ENCODE measurements at regions not wholly inside any gene's neighbourhood (a gene's known extent, or its start where the extent isn't known, plus 50 kb on each side); places are given as distances from the start of the nearest gene placed in this dataset.

GRCh38 chr1:79819140-79819539 is 812.6 kb upstream of the ADGRL4 start:
- no peaks in the 10 kb centered on the region for H4K20me1 ChIP-seq (ENCODE audit: insufficient read depth, low read length)
- TF ChIP-seq, protein P1, sequence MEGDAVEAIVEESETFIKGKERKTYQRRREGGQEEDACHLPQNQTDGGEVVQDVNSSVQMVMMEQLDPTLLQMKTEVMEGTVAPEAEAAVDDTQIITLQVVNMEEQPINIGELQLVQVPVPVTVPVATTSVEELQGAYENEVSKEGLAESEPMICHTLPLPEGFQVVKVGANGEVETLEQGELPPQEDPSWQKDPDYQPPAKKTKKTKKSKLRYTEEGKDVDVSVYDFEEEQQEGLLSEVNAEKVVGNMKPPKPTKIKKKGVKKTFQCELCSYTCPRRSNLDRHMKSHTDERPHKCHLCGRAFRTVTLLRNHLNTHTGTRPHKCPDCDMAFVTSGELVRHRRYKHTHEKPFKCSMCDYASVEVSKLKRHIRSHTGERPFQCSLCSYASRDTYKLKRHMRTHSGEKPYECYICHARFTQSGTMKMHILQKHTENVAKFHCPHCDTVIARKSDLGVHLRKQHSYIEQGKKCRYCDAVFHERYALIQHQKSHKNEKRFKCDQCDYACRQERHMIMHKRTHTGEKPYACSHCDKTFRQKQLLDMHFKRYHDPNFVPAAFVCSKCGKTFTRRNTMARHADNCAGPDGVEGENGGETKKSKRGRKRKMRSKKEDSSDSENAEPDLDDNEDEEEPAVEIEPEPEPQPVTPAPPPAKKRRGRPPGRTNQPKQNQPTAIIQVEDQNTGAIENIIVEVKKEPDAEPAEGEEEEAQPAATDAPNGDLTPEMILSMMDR (IDR thresholded peaks at IDR 0.05): no peak
- H3K9ac ChIP-seq (ENCODE audit: insufficient read depth, low read length, poor library complexity, severe bottlenecking): no peak overlapping the region
- Mint-ChIP-seq H3K27ac (no peak overlapping the region), H3K36me3 (no peaks in the 10 kb centered on the region), H3K9me3 (peaks cover 0 to 14% (median 5%) of the 10 kb centered on the region in 7 donors), H3K27me3 (ENCODE audit: low read depth in 3 of 3) (peaks cover 0 to 1% (median 0%) of the 10 kb centered on the region in 3 donors), H3K4me3 (no peak overlapping the region), H3K4me1 (no peaks in the 10 kb centered on the region)
- peaks cover 8 to 11% of the 10 kb centered on the region in 2 donors for H3K9me3 ChIP-seq (replicated peaks in 1 of 2; ENCODE audit: control insufficient read depth in 1 of 2, insufficient read depth in 1 of 2, low read length in 2 of 2)
- H3K36me3 ChIP-seq (replicated peaks in 1 of 2; ENCODE audit: control insufficient read depth in 1 of 2, insufficient read depth in 2 of 2, low read length in 2 of 2): no peaks in the 10 kb centered on the region
- H3K79me2 ChIP-seq (ENCODE audit: insufficient read depth, low read length): no peaks in the 10 kb centered on the region
- H3K4me1 ChIP-seq (ENCODE audit: control insufficient read depth in 1 of 2, insufficient read depth in 2 of 2, low read length in 2 of 2): no peaks in the 10 kb centered on the region
- H3K4me3 ChIP-seq (replicated peaks in 1 of 3; ENCODE audit: low read depth in 2 of 3, low read length in 3 of 3): no peak overlapping the region
- H3K27me3 ChIP-seq (ENCODE audit: control insufficient read depth in 2 of 2, insufficient read depth in 2 of 2, low read length in 2 of 2): no peaks in the 10 kb centered on the region
- H3K4me2 ChIP-seq (replicated peaks; ENCODE audit: extremely low read depth, low read length, poor library complexity, severe bottlenecking): no peak overlapping the region
- no CpG with 5 or more reads among the region's 3 CpGs for WGBS (ENCODE audit: insufficient coverage)
- intact Hi-C loops (cut with micrococcal nuclease): no loop called here
- DNase-seq: no peak
- no peak overlapping the region for H2AFZ ChIP-seq (ENCODE audit: insufficient read depth, low read depth, low read length, poor library complexity, severe bottlenecking)
- no peak overlapping the region for H3K27ac ChIP-seq (ENCODE audit: low read depth in 1 of 2, low read length in 2 of 2)

DNA sequence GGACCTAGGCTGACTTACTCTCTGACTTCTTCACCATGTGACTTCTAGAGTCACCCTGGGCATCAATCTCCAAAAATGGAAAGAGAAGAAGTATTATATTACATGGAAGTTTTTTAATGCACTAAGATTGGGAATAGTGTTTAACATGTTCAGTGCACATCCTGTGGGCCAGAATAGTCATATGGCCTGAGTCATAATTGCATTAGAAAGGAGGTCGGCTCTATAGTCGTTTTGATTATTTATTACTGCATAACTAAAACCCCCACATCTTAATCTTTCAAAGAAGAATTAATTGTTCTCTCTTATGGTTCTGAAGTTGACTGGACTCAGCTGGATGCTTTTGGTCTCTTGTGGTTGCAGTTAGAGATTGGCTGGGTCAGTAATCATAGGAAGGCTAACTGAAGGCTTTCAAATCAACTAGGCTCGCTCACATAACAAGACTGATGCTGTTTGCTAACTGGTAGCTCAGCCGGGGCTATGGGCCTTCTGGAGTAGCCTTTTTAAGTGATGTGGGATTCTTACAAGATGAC is 810.6 kb upstream of the ADGRL4 start:
- no peak for DNase-seq
- no peaks in the 10 kb centered on the region for H4K20me1 ChIP-seq (ENCODE audit: insufficient read depth, low read length)
- no peak overlapping the region for H3K4me3 Mint-ChIP-seq
- H3K4me1 Mint-ChIP-seq: no peaks in the 10 kb centered on the region
- no peak overlapping the region for H3K27ac ChIP-seq (ENCODE audit: low read depth in 1 of 2, low read length in 2 of 2)
- TF ChIP-seq, protein P1 (IDR thresholded peaks at IDR 0.05): no peak
- no peaks in the 10 kb centered on the region for H3K27me3 ChIP-seq (ENCODE audit: control insufficient read depth in 2 of 2, insufficient read depth in 2 of 2, low read length in 2 of 2)
- no peaks in the 10 kb centered on the region for H3K27me3 Mint-ChIP-seq (ENCODE audit: low read depth in 3 of 3)
- H3K36me3 ChIP-seq (replicated peaks in 1 of 2; ENCODE audit: control insufficient read depth in 1 of 2, insufficient read depth in 2 of 2, low read length in 2 of 2): no peaks in the 10 kb centered on the region
- H3K27ac Mint-ChIP-seq: no peak overlapping the region
- H3K9me3 Mint-ChIP-seq: peaks cover 0 to 8% (median 4%) of the 10 kb centered on the region in 7 donors
- no peak overlapping the region for H3K9ac ChIP-seq (ENCODE audit: insufficient read depth, low read length, poor library complexity, severe bottlenecking)
- WGBS (ENCODE audit: insufficient coverage): no CpG with 5 or more reads among the region's 4 CpGs
- H3K79me2 ChIP-seq (ENCODE audit: insufficient read depth, low read length): no peaks in the 10 kb centered on the region
- intact Hi-C loops (cut with micrococcal nuclease): no loop called here
- peaks cover 2 to 7% of the 10 kb centered on the region in 2 donors for H3K9me3 ChIP-seq (replicated peaks in 1 of 2; ENCODE audit: control insufficient read depth in 1 of 2, insufficient read depth in 1 of 2, low read length in 2 of 2)
- H3K4me3 ChIP-seq (replicated peaks in 1 of 3; ENCODE audit: low read depth in 2 of 3, low read length in 3 of 3): no peak overlapping the region
- no peak overlapping the region for H3K4me2 ChIP-seq (replicated peaks; ENCODE audit: extremely low read depth, low read length, poor library complexity, severe bottlenecking)
- no peaks in the 10 kb centered on the region for H3K36me3 Mint-ChIP-seq
- H3K4me1 ChIP-seq (ENCODE audit: control insufficient read depth in 1 of 2, insufficient read depth in 2 of 2, low read length in 2 of 2): no peaks in the 10 kb centered on the region
- H2AFZ ChIP-seq (ENCODE audit: insufficient read depth, low read depth, low read length, poor library complexity, severe bottlenecking): no peak overlapping the region
